PFSK-1 (cell line): ENCODE measurements at regions not wholly inside any gene's neighbourhood (a gene's known extent, or its start where the extent isn't known, plus 50 kb on each side); places are given as distances from the start of the nearest gene placed in this dataset.
A peak's percentile ranks its signal among the peaks of the same experiment; 100 is the strongest.

Experiments used
- POLR2AphosphoS5 ChIP-seq: IDR thresholded peaks from 2 replicates; pipeline ENCODE4 v1.6.1; 2012; ENCODE audit warnings: low read depth, mild to moderate bottlenecking, control low read depth, low read length, moderate library complexity
- SIN3A ChIP-seq: IDR thresholded peaks from 2 replicates; pipeline ENCODE4 v1.6.1; 2012; ENCODE audit warnings: mild to moderate bottlenecking, low read length, moderate library complexity, borderline replicate concordance; ENCODE audit not compliant: insufficient read depth
- TAF1 ChIP-seq: IDR thresholded peaks from 2 replicates; pipeline ENCODE4 v1.6.1; 2012; ENCODE audit warnings: low read length, control low read depth, borderline replicate concordance; ENCODE audit not compliant: insufficient read depth
- TF ChIP-seq, protein P1 (sequence below), 2 experiments: IDR thresholded peaks; 2 replicates each; pipeline versions ENCODE4 v1.6.1 to v1.8.0; 2011 to 2012; ENCODE audit warnings: low read depth in 2 of 2, low read length in 2 of 2, control low read depth in 1 of 2, inconsistent platforms in 1 of 2, mild to moderate bottlenecking in 1 of 2, moderate library complexity in 1 of 2; ENCODE audit not compliant: insufficient read depth in 1 of 2

DNA sequence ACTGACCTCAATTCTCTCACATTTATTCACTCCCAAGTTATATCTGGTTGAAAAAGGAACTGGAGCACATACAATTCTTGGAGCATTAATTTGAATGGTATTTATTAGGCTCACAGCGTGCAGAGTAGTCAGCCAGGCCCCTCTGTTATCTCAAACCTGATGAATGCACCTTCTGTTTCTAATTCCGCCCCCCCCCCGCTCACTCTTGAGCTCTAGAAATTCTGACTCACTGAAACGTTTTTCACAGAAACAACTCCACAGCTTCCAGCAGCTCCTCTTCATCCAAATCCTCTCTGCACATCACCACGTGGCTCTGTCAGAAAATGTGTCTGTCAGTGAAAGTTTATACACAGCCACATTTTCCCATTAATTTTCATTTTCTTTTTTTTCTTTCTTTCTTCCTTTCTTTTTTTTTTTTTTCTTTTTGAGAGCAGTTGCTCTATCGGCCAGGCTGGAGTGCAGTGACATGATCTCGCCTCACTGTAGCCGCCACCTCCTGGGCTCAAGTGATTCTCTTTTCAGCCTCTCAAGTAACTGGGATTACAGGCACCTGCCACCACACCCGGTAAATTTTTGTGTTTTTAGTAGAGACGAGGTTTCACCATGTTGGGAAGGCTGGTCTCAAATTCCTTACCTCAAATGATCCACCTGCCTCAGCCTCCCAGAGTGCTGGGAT is 109.4 kb downstream of the TBXT start:
- no peak for TF ChIP-seq TAF1
- TF ChIP-seq, protein P1, sequence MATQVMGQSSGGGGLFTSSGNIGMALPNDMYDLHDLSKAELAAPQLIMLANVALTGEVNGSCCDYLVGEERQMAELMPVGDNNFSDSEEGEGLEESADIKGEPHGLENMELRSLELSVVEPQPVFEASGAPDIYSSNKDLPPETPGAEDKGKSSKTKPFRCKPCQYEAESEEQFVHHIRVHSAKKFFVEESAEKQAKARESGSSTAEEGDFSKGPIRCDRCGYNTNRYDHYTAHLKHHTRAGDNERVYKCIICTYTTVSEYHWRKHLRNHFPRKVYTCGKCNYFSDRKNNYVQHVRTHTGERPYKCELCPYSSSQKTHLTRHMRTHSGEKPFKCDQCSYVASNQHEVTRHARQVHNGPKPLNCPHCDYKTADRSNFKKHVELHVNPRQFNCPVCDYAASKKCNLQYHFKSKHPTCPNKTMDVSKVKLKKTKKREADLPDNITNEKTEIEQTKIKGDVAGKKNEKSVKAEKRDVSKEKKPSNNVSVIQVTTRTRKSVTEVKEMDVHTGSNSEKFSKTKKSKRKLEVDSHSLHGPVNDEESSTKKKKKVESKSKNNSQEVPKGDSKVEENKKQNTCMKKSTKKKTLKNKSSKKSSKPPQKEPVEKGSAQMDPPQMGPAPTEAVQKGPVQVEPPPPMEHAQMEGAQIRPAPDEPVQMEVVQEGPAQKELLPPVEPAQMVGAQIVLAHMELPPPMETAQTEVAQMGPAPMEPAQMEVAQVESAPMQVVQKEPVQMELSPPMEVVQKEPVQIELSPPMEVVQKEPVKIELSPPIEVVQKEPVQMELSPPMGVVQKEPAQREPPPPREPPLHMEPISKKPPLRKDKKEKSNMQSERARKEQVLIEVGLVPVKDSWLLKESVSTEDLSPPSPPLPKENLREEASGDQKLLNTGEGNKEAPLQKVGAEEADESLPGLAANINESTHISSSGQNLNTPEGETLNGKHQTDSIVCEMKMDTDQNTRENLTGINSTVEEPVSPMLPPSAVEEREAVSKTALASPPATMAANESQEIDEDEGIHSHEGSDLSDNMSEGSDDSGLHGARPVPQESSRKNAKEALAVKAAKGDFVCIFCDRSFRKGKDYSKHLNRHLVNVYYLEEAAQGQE (IDR thresholded peaks at IDR 0.05; ENCODE audit: insufficient read depth in 1 of 2, low read depth in 2 of 2, low read length in 2 of 2): 0 out of 4 replicates have a peak, but pooled peaks of 1 of the 2 experiments have one; percentile 17
- no peak for TF ChIP-seq POLR2AphosphoS5
- no peak for TF ChIP-seq SIN3A
